G401.6 (cell line): ENCODE measurements at regions not wholly inside any gene's neighbourhood (a gene's known extent, or its start where the extent isn't known, plus 50 kb on each side); places are given as distances from the start of the nearest gene placed in this dataset.
"Not testable (repeated sequence)": the region's sequence is repeated elsewhere in the genome, so short reads cannot be mapped to it uniquely, and the experiment has no call there.

ENCODE experiments used
- FAIRE-seq: peaks from 2 replicates; lab custom pipeline; 2012; peaks lifted over from hg19 to GRCh38; lab: Jason Lieb, UNC

- no peak for FAIRE-seq
These were observed 233.1 kb upstream of the MSX2 start for GRCh38 chr5:174491265-174491664.

DNA sequence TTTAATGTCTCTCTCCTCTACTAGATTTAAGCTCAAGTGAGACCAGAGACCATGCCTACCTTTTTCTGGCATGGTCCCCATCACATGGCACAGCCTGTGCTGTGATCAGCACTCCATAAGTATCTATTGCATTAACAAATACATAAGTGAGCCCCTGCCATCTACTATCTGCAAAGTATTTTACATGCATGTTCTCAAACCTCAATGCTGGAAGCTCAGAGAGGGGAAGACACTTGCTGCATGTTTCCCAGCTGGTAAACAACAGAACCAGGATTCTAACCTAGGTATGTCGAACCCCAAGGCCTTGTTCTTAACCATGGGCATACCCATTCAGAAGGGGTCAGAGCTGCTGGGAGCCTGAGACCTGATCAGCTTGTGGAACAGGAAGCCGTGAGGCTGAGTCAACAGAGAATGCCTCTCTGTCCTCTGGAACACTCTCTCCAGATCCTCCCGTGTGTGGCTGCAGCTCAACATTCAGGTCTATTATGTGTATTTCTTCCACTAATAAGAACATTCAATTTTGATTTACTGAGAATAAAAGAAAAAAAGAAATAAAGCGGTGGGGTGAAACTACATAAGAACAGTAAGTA lies 232.5 kb upstream of the MSX2 start:
- FAIRE-seq: no peak

- no peak for FAIRE-seq
These were observed 230.9 kb upstream of the MSX2 start for GRCh38 chr5:174493530-174493929.

DNA sequence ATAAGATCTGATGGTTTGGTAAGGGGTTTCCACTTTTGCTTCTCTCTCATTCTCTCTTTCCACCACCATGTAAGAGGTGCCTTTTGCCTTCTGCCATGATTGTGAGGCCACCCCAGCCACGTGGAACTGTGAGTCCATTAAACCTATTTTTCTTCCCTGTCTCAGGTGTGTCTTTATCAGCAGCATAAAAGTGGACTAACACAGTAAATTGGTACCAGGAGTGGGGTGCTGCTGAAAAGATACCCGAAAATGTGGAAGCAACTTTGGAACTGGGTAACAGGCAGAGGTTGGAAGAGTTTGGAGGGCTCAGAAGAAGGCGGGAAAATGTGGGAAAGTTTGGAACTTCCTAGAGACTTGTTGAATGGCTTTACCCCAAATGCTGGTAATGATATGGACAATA lies 226.4 kb upstream of the MSX2 start:
- not testable (repeated sequence) for FAIRE-seq

DNA sequence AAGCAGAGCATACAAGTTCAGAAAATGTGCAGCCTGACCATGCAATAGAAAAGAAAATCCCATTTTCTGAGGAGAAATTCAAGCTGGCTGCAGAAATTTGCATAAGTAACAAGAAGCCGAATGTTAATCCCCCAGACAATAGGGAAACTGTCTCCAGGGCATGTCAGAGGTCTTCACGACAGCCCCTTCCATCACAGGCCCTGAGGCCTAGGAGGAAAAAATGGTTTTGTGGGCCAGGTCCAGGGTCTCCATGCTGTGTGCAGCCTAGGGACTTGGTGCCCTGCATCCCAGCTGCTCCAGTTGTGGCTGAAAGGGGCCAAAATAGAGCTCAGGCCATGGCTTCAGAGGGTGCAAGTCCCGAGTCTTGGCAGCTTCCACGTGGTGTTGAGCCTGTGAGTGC lies 225.8 kb upstream of the MSX2 start:
- FAIRE-seq: not testable (repeated sequence)

- FAIRE-seq: no peak
These were observed 223.7 kb upstream of the MSX2 start for GRCh38 chr5:174500636-174501035.

- no peak for FAIRE-seq
These were observed 222.8 kb upstream of the MSX2 start for GRCh38 chr5:174501461-174502069.

DNA sequence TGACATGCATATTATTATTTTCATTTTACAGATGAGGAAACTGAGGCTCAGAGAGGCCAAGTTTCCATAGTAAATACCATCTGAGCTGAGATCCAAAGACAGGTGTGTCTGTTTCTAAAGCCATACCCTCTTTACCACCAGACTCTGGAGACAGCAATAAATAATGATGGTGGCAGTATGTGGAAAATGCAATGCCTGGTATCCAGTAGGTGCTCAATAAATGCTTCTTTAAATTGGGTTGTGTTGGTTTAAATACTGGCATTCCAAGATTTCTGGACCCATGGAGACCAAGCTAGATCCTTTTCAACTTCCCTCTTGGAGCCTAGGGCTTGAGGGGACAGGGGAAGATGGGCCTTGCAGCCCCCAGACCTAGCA lies 221.3 kb upstream of the MSX2 start:
- FAIRE-seq: no peak

GRCh38 chr5:174503461-174504265 lies 220.7 kb upstream of the MSX2 start:
- FAIRE-seq: no peak

DNA sequence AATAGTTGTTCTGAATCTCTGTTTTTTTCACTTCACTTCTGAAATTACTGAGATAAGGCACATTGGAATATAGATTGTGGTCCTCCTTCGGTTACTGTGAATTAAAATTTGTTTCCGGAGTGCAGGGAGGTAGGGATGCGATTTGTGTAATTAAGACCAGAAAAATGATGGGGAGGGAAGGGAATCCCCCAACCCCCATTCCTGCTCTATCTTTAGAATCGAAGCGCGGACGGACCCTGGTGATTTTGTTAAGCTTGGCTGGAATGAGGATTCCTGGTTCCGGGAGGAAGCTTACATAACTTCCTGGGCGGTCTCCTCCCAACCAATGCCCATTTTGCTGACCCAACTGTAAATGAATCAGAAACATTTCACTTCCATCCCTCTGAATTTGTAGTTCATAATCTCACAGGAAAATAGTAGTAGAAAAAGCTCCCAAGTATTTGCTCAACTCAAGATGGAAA lies 220.1 kb upstream of the MSX2 start:
- no peak for FAIRE-seq

DNA sequence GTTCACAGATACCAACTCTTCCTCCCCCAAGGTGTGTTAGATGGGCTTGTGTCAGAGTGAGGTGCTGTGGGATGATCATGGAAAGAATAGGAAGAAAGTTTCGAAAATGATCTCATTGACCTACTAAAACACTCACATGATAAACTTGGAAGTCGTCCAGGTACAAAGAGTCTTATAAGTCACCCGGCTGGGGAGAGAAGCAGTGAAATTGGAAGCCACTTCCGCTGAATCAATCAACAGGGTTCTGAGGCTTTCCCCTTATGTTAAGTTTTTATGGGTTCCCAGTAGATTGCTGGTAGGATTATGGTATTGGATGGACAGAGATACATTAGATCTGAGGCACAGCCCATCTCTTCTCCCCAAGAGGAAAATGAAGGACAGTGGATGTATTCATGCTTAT lies 218.8 kb upstream of the MSX2 start:
- no peak for FAIRE-seq

DNA sequence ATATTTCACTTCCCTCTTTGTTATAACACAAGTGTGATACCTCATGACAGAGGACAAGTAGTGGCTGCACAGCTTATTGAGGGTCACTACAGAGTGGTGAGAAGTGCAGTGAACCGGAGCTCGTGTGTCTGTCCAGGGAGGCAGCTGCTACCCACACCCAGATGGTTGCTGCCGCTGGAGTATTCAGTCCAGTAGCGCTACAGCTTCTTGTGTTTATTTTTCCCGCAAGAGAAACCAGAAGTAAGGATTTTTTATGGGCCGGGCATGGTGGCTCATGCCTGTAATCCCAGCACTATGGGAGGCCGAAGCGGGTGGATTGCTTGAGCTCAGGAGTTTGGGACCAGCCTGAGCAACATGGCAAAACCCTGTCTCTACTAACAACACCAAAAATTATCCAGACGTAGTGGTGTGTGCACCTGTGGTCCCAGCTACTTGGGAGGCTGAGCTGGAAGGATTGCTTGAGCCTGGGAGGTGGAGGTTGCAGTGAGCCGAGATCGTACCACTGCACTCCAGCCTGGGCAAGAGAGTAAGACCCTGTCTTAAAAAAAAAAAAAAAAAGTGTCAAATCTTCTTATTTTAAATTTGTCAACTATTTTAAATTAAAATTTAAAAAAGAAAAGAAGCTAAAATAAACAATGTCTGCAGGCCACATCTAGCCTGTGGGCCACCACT lies 213.5 kb upstream of the MSX2 start:
- not testable (repeated sequence) for FAIRE-seq

DNA sequence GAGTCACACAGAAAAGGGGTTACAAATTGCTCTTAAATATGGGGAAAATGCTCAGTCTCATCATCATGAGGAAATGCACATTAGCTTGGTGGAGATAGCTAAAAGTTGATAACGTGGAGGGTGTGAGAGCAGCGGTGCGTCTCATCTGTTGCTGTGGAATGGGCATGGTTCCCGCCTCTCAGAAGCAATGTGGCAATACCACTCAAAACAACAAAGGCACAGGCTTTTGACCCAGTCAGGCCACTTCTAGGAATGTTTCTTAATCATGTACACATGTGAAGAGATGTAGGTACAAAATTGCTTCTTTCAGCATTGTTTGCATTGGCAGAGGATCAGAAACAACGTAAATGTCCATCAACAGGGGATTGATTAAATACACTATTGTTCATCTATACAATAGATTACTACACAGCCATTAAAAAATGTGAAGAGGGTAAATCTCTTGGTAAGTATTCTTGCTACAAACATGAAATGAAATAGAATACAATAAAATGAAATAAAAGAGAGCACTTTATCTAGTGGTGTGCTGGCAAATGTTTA lies 212.6 kb upstream of the MSX2 start:
- no peak for FAIRE-seq

DNA sequence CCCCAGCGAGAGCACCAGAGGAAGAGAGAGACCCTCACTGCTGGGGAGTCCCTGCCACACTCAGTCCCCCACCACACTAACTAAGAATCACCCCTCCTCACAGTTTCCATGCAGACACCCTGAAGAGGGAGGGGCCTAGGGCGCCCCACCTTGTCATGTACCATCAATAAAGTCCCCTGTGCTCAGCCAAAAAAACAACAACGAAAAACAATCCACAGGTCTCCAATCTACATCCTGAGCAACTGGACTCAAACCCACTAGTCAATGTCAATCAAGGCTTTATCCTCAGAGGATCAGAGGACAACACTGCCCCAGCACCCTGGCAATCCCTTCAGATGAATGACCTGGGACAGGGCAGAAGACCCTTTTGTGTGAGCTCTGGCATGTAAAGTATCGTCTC lies 210.1 kb upstream of the MSX2 start:
- FAIRE-seq: no peak

GRCh38 chr5:174514983-174515394 lies 209.4 kb upstream of the MSX2 start:
- no peak for FAIRE-seq

DNA sequence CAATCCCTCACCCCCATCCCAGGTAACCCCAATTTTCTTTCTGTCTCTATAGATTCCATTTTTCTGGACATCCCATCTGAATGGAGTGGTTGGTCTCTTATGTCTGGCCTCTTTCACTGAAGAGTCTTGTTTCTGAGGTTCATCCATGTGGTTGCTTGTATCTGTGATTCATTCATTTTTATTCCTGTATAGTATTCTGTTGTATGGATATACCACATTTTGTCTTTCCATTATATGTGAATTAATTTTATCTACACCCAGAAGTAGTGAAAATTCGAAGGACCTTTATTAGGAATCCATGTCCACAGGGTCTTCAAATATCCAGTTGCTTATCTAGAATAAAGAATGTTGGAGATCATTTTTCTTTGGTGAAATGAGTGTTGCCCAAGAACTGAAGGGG lies 207.6 kb upstream of the MSX2 start:
- no peak for FAIRE-seq

GRCh38 chr5:174518512-174518911 lies 205.9 kb upstream of the MSX2 start:
- no peak for FAIRE-seq

DNA sequence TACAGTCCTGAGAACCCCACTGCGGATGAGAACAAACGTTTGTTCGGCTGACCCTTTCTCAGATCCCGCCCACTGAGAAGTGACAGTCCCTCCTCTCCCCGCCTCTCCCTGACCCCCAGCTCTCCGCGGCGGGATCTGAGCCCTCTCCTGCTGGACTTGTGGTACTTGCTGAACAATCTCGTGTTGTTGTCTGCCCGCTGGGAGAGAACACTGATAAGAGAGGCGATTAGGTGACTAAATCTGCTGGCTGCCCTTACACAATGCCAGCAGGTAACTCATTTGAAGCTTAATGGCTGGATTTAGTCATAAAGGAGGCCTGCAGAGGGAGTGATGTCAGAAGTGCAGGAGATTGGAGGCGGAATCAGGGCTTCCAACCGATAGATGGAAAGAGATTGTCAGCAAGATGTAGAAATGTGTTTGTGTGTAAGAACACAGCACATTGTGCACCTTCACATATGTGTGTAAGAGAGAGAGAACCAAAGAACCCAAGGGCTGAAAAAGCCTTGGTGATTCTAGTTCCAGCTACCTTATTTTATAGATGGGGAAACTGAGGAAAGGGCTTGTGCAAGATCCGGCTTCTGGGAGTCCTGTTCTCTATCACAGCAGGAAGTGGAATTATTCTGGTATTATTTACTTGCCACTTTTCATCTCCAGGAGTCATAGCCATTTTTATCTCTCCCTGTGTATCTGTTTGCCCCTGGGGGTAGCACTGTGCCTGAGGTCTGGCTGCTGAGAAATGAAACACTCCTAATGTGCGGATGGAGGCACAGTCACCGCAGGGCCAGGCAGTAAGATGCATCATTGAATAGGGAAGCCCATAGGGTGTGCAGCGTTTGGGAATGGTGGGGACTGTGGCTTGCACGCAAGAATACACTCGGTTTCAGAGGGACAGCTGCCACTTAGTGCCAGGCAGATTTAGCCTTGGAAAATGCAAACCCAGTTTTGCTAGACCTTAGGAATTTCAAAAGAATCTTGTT lies 203.7 kb upstream of the MSX2 start:
- no peak for FAIRE-seq

DNA sequence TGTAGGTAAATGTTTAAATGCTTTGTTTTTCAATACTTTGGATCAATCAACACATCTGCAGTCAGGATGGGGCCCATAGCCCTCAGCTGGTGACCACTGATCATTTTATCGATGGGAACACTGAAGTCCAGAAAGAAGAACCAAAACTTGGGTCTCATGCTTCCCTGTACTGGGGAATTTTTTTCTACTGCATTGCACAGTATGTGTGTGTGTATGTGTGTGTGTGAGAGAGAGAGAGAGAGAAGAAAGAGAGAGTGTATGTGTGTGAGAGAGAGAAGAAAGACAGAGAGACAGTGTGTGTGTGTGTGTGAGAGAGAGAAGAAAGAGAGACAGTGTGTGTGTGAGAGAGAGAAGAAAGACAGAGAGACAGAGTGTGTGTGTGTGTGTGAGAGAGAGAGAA lies 202.9 kb upstream of the MSX2 start:
- FAIRE-seq: no peak

GRCh38 chr5:174522480-174523260 lies 201.7 kb upstream of the MSX2 start:
- FAIRE-seq: no peak
